H1 (cell line): ENCODE measurements at regions not wholly inside any gene's neighbourhood (a gene's known extent, or its start where the extent isn't known, plus 50 kb on each side); places are given as distances from the start of the nearest gene placed in this dataset.

ENCODE experiments used
- CTCF ChIA-PET: fragments of 300-600 bp; sonication (Branson Sonifier 250); formaldehyde crosslinking; loops from one replicate; lab custom pipeline; 2021; ENCODE audit not compliant: partially characterized antibody; lab: Charles Lee
- POLR2A ChIA-PET: fragments of 300-600 bp; sonication (Branson Sonifier 250); formaldehyde crosslinking; loops from one replicate; lab custom pipeline; 2021; ENCODE audit warnings: inconsistent platforms; ENCODE audit not compliant: partially characterized antibody; lab: Charles Lee
- DNase-seq, 2 experiments: peaks; one replicate each; pipeline versions ENCODE4 v3.0.0 to v3.0.0-alpha.2; 2010 to 2022; ENCODE audit warnings: low spot score in 2 of 2, low read depth in 1 of 2, mixed read lengths in 1 of 2
- FAIRE-seq: peaks from 2 replicates; lab custom pipeline; 2011; peaks lifted over from hg19 to GRCh38; lab: Jason Lieb, UNC
- H2AFZ ChIP-seq: 2 replicates; pipeline ENCODE4 v1.8.1; 2012; ENCODE audit warnings: low read length, inconsistent platforms
- H2AK5ac ChIP-seq: 2 replicates; pipeline ENCODE4 v1.6.1; 2013; ENCODE audit warnings: low read depth, low read length
- H2BK120ac ChIP-seq: replicated peaks from 2 replicates; pipeline ENCODE3; 2013; ENCODE audit warnings: low read depth, low read length, inconsistent platforms
- H2BK12ac ChIP-seq: 2 replicates; pipeline ENCODE4 v1.6.1; 2013; ENCODE audit warnings: low read depth, low read length
- H2BK15ac ChIP-seq: 2 replicates; pipeline ENCODE4 v1.6.1; 2013; ENCODE audit warnings: low read length
- H2BK20ac ChIP-seq: 2 replicates; pipeline ENCODE4 v1.6.1; 2013; ENCODE audit warnings: low read length
- H2BK5ac ChIP-seq: 2 replicates; pipeline ENCODE4 v1.6.1; 2013; ENCODE audit warnings: low read depth, low read length
- H3K14ac ChIP-seq: 2 replicates; pipeline ENCODE4 v1.6.1; 2013; ENCODE audit warnings: inconsistent platforms; ENCODE audit not compliant: insufficient read length
- H3K18ac ChIP-seq: 2 replicates; pipeline ENCODE4 v1.6.1; 2013; ENCODE audit warnings: low read length; ENCODE audit errors: extremely low read depth
- H3K23ac ChIP-seq: 2 replicates; pipeline ENCODE4 v1.6.1; 2013; ENCODE audit warnings: inconsistent platforms; ENCODE audit not compliant: insufficient read length
- H3K23me2 ChIP-seq: 2 replicates; pipeline ENCODE4 v1.6.1; 2013; ENCODE audit warnings: low read depth, low read length
- H3K27ac ChIP-seq: 2 replicates; pipeline ENCODE4 v1.6.1; 2011; ENCODE audit warnings: low read depth, low read length, inconsistent platforms
- H3K27me3 ChIP-seq, 4 experiments: replicated peaks in 1 of 4; 1 replicate in 1 of 4; 2 replicates in 3 of 4; pipeline versions ENCODE4 v1.6.1 to v1.8.1; 2011 to 2013; ENCODE audit warnings: low read length in 3 of 4, mild to moderate bottlenecking in 3 of 4, inconsistent platforms in 2 of 4, mixed read lengths in 2 of 4, moderate library complexity in 1 of 4; ENCODE audit not compliant: control insufficient read depth in 3 of 4, insufficient read depth in 3 of 4; ENCODE audit errors: extremely low read depth in 1 of 4
- H3K36me3 ChIP-seq, 4 experiments: 2 replicates each; pipeline versions ENCODE4 v1.6.1 to v1.8.1; 2011 to 2013; ENCODE audit warnings: mild to moderate bottlenecking in 4 of 4, low read length in 3 of 4, moderate library complexity in 2 of 4, control low read depth in 1 of 4, inconsistent platforms in 1 of 4; ENCODE audit not compliant: insufficient read depth in 4 of 4, control insufficient read depth in 2 of 4
- H3K4ac ChIP-seq: replicated peaks from 2 replicates; pipeline ENCODE3; 2013; ENCODE audit warnings: low read length, low read depth, mixed read lengths, inconsistent platforms; ENCODE audit not compliant: insufficient read length
- H3K4me1 ChIP-seq, 4 experiments: replicated peaks in 1 of 4; 1 replicate in 1 of 4; 2 replicates in 3 of 4; pipeline versions ENCODE4 v1.6.1 to v1.8.1; 2011 to 2013; ENCODE audit warnings: low read length in 3 of 4, inconsistent platforms in 2 of 4, mixed read lengths in 1 of 4; ENCODE audit not compliant: insufficient read depth in 4 of 4, control insufficient read depth in 3 of 4
- H3K4me2 ChIP-seq, 2 experiments: 2 replicates each; pipeline versions ENCODE4 v1.6.1 to v1.8.1; 2011 to 2013; ENCODE audit warnings: low read depth in 2 of 2, low read length in 2 of 2, control low read depth in 1 of 2, inconsistent platforms in 1 of 2, mild to moderate bottlenecking in 1 of 2; ENCODE audit not compliant: insufficient read depth in 1 of 2
- H3K4me3 ChIP-seq, 4 experiments: fragments of 200-600, 300-600 bp in 1 of 4; sonication (generic), shearing (Covaris generic), sonication (Bioruptor Twin) in 1 of 4; 2 replicates each; pipeline versions ENCODE4 v1.5.1 to v1.8.1; 2011 to 2016; ENCODE audit warnings: low read length in 4 of 4, low read depth in 3 of 4, control low read depth in 2 of 4, inconsistent platforms in 2 of 4, mild to moderate bottlenecking in 2 of 4, mixed read lengths in 1 of 4, moderate library complexity in 1 of 4; ENCODE audit not compliant: insufficient read depth in 2 of 4; ENCODE audit errors: extremely low read depth in 1 of 4
- H3K56ac ChIP-seq: replicated peaks from 2 replicates; pipeline ENCODE3; 2013; ENCODE audit warnings: low read depth, mild to moderate bottlenecking, mixed read lengths, low read length, inconsistent platforms; ENCODE audit not compliant: insufficient read length
- H3K79me1 ChIP-seq: 2 replicates; pipeline ENCODE4 v1.6.1; 2013; ENCODE audit warnings: low read depth, low read length, control low read depth
- H3K79me2 ChIP-seq, 2 experiments: 2 replicates each; pipeline versions ENCODE4 v1.6.1 to v1.8.1; 2012 to 2013; ENCODE audit warnings: low read length in 2 of 2, mild to moderate bottlenecking in 2 of 2, inconsistent platforms in 1 of 2; ENCODE audit not compliant: insufficient read depth in 2 of 2, control insufficient read depth in 1 of 2
- H3K9ac ChIP-seq, 4 experiments: replicated peaks in 1 of 4; 1 replicate in 1 of 4; 2 replicates in 3 of 4; pipeline versions ENCODE4 v1.6.1 to v1.8.1; 2011 to 2013; ENCODE audit warnings: low read depth in 3 of 4, low read length in 3 of 4, control low read depth in 2 of 4, mild to moderate bottlenecking in 2 of 4, moderate library complexity in 2 of 4, inconsistent platforms in 1 of 4; ENCODE audit errors: extremely low read depth in 1 of 4
- H3K9me3 ChIP-seq, 2 experiments: 2 replicates each; pipeline versions ENCODE4 v1.6.1 to v1.8.1; 2012 to 2013; ENCODE audit warnings: mild to moderate bottlenecking in 2 of 2, moderate library complexity in 2 of 2, control low read depth in 1 of 2, inconsistent platforms in 1 of 2, low read depth in 1 of 2, low read length in 1 of 2, mixed read lengths in 1 of 2; ENCODE audit not compliant: insufficient read depth in 2 of 2
- H4K20me1 ChIP-seq, 2 experiments: replicated peaks in 1 of 2; 2 replicates each; pipeline versions ENCODE3 to v1.8.1; 2011 to 2013; ENCODE audit warnings: inconsistent platforms in 2 of 2, low read length in 2 of 2, mild to moderate bottlenecking in 1 of 2; ENCODE audit not compliant: insufficient read depth in 2 of 2, control insufficient read depth in 1 of 2
- H4K5ac ChIP-seq: 2 replicates; pipeline ENCODE4 v1.6.1; 2013; ENCODE audit warnings: low read length, low read depth, mixed read lengths, inconsistent platforms; ENCODE audit not compliant: insufficient read length
- H4K8ac ChIP-seq: 2 replicates; pipeline ENCODE4 v1.8.0; 2013; ENCODE audit warnings: mild to moderate bottlenecking, moderate library complexity, low read length, inconsistent platforms; ENCODE audit not compliant: insufficient read depth; ENCODE audit errors: extremely low read depth
- H4K91ac ChIP-seq: replicated peaks from 2 replicates; pipeline ENCODE3; 2013; ENCODE audit warnings: low read length, mixed read lengths, inconsistent platforms; ENCODE audit not compliant: insufficient read length
- CBX5 ChIP-seq: fragments of 300-800, 300-1000 bp; sonication (generic); IDR thresholded peaks from 2 replicates; pipeline ENCODE4 v1.7.1; 2016; ENCODE audit warnings: antibody characterized with exemption, low read length, low read depth
- GABPA ChIP-seq: IDR thresholded peaks from 2 replicates; pipeline ENCODE4 v1.6.1; 2011; ENCODE audit warnings: mild to moderate bottlenecking, low read length, moderate library complexity, borderline replicate concordance; ENCODE audit not compliant: insufficient read depth
- RFX5 ChIP-seq: IDR thresholded peaks from 2 replicates; pipeline ENCODE4 v1.6.1; 2011; ENCODE audit warnings: low read depth, low read length, improper control_type of control experiment, borderline replicate concordance
- RXRA ChIP-seq: IDR thresholded peaks from 2 replicates; pipeline ENCODE4 v1.6.1; 2011; ENCODE audit warnings: low read depth, mild to moderate bottlenecking, low read length, moderate library complexity; ENCODE audit not compliant: insufficient read depth
- SP2 ChIP-seq: IDR thresholded peaks from 2 replicates; pipeline ENCODE4 v1.6.1; 2012; ENCODE audit warnings: mild to moderate bottlenecking, low read length, inconsistent platforms
- WGBS, 2 experiments: shearing (Covaris generic) in 1 of 2; methylation state at CpG; one replicate each; pipeline versions ENCODE4 v1.1.6 to v1.1.7; 2013 to 2015; ENCODE audit warnings: low lambda C conversion rate in 2 of 2, mixed read lengths in 2 of 2, inconsistent platforms in 1 of 2, low coverage in 1 of 2, missing lambda C conversion rate in 1 of 2; ENCODE audit not compliant: insufficient replicate concordance in 2 of 2, insufficient coverage in 1 of 2, insufficient read length in 1 of 2; ENCODE audit errors: extremely low coverage in 1 of 2, missing lambda C conversion rate in 1 of 2; 5-methylcytosine and 5-hydroxymethylcytosine counted together

DNA sequence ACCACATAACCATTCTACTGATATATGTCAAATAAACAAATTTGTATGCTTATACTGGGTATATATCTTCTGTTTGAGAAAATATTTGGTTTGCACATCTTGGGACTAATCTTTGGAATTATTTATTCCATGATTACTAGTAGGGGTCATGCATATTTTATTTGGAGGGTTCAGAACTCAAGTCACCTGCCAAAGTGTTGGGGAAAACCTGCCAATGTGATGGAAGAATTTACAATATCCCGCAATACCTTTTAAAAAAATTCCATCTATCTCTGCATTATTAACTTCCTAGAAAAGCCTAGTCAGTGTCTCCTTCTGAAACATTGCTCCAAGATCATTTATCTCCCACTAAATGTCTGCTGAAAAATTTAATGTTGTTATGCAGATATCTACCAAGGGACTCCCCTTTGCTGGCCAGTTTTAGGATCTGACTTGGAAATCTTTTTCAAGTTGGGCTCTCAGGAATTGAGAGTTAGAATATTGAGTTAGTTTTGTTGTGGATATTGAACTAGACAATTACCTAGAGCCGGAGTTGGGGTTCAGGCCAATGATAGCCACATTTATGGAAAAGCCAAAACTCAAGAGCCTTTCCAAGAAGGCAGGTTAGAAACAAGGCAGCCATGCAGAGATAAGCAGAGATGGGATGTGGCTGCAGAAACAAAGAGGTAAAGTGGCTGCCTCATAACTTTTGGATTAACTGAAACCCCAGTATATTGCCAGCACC is 425.2 kb downstream of the ADAMTS20 start:
- H3K56ac ChIP-seq = no peak overlapping the region
- H2BK5ac ChIP-seq = no peak overlapping the region
- H3K27me3 ChIP-seq = no peaks in the 10 kb centered on the region
- peaks cover 0 to 4% (median 0%) of the 10 kb centered on the region in 4 experiments; a peak in 1 of 7 replicates for H3K4me1 ChIP-seq
- H4K91ac ChIP-seq = no peak overlapping the region
- no peak overlapping the region for H2BK15ac ChIP-seq
- no peaks in the 10 kb centered on the region; a peak in 1 of 8 replicates for H3K36me3 ChIP-seq
- H4K20me1 ChIP-seq = no peaks in the 10 kb centered on the region
- H2AFZ ChIP-seq = no peak overlapping the region
- no peak overlapping the region for H4K5ac ChIP-seq
- H3K27ac ChIP-seq = no peak overlapping the region
- no peaks in the 10 kb centered on the region for H3K79me1 ChIP-seq
- no peak overlapping the region for H3K4ac ChIP-seq
- no peak overlapping the region for H2BK120ac ChIP-seq
- no peak overlapping the region for H2BK12ac ChIP-seq
- no peak overlapping the region for H3K4me2 ChIP-seq
- ChIA-PET POLR2A (no interaction called here), CTCF (no interaction called here)
- no peak for TF ChIP-seq GABPA
- no peak for TF ChIP-seq RFX5
- TF ChIP-seq RXRA = no peak
- TF ChIP-seq CBX5 = no peak
- no peak for TF ChIP-seq SP2
- H3K23me2 ChIP-seq = no peaks in the 10 kb centered on the region
- DNase-seq (no peak), FAIRE-seq (no peak)
- H3K79me2 ChIP-seq = no peaks in the 10 kb centered on the region
- H3K4me3 ChIP-seq = no peak overlapping the region
- no peak overlapping the region for H3K9ac ChIP-seq
- no peak overlapping the region for H2AK5ac ChIP-seq
- no peak overlapping the region for H3K23ac ChIP-seq
- H3K9me3 ChIP-seq = no peaks in the 10 kb centered on the region
- no peak overlapping the region for H2BK20ac ChIP-seq
- WGBS, 2 experiments = 97% methylated on average over 2 of the region's 2 CpGs; no CpG with 5 or more reads in 1 of the 2 experiments
- H3K14ac ChIP-seq = no peak overlapping the region
- H4K8ac ChIP-seq = no peak overlapping the region
- no peak overlapping the region for H3K18ac ChIP-seq
